Heart left ventricle (tissue), 16 donors: ENCODE measurements at regions not wholly inside any gene's neighbourhood (a gene's known extent, or its start where the extent isn't known, plus 50 kb on each side); places are given as distances from the start of the nearest gene placed in this dataset.

Source experiments
- ATAC-seq, 4 donors: fragments of 200-7000 bp; cut with Tn5 transposase; one replicate each; pipeline ENCODE4 v1.9.1; 2020 to 2022; ENCODE audit warnings: moderate library complexity in 4 of 4, mild to moderate bottlenecking in 3 of 4, moderate number of reproducible peaks in 1 of 4
- DNase-seq, 5 donors: peaks; one replicate each; pipeline ENCODE4 v3.0.0-alpha.2; 2020
- H3K27ac ChIP-seq, 12 donors: fragments of 200-600 bp; sonication (generic) in 4 of 12; one replicate each; pipeline versions ENCODE4 v1.5.0 to v1.8.0; 2016 to 2022; ENCODE audit warnings: mild to moderate bottlenecking in 2 of 12
- H3K27me3 ChIP-seq, 9 donors: fragments of 200-600 bp; sonication (generic) in 2 of 9; one replicate each; pipeline versions ENCODE4 v1.5.1 to v1.8.0; 2016 to 2022; ENCODE audit warnings: mild to moderate bottlenecking in 3 of 9
- H3K36me3 ChIP-seq, 9 donors: fragments of 200-600 bp; sonication (generic) in 2 of 9; one replicate each; pipeline versions ENCODE4 v1.5.0 to v1.8.0; 2018 to 2022; ENCODE audit warnings: mild to moderate bottlenecking in 2 of 9
- H3K4me1 ChIP-seq, 12 donors: fragments of 200-600 bp; sonication (generic) in 4 of 12; one replicate each; pipeline versions ENCODE4 v1.5.0 to v1.8.0; 2016 to 2022; ENCODE audit warnings: mild to moderate bottlenecking in 3 of 12
- H3K4me3 ChIP-seq, 12 donors: fragments of 200-600 bp; sonication (generic) in 4 of 12; one replicate each; pipeline versions ENCODE4 v1.5.0 to v1.8.0; 2017 to 2022; ENCODE audit warnings: mild to moderate bottlenecking in 9 of 12, moderate library complexity in 4 of 12
- H3K9me3 ChIP-seq, 12 donors: fragments of 200-600 bp; sonication (generic) in 4 of 12; one replicate each; pipeline versions ENCODE4 v1.5.0 to v1.8.0; 2016 to 2022; ENCODE audit warnings: mild to moderate bottlenecking in 1 of 12
- POLR2A ChIP-seq, 2 donors: fragments of 450-650 bp; IDR thresholded peaks; one replicate each; pipeline ENCODE4 v1.6.1; 2017; ENCODE audit warnings: antibody characterized with exemption in 2 of 2, mild to moderate bottlenecking in 2 of 2, moderate library complexity in 2 of 2
- WGBS, 4 donors: extraction: QIAGEN DNeasy Blood & Tissue Kit in 2 of 4; methylation state at CpG; one replicate each; pipeline versions ENCODE4 v1.1.5 to v1.1.7; 2013 to 2018; 5-methylcytosine and 5-hydroxymethylcytosine counted together
- intact Hi-C, 10 donors: fragments of 100-400 bp; cut with DNase I; formaldehyde crosslinking; loops; one replicate each; pipeline versions ENCODE4 v1.11.1 to v1.14.2; 2022
- TF ChIP-seq, protein P1 (sequence below), 12 donors: fragments of 200-600 bp; sonication (generic) in 4 of 12; IDR thresholded peaks; one replicate each; pipeline versions ENCODE4 v1.5.0 to v1.8.0; 2018 to 2022; ENCODE audit warnings: antibody characterized with exemption in 12 of 12, mild to moderate bottlenecking in 5 of 12
- donor health status: ischemic (EF 13 %, LVEDD 7.1; RV severe dilation, severe dysfunction).
- donor health status: healthy with polysubstance abuse.
- donor health status: DM: no; HTN: yes; CAD: no.
- donor health status: DM: no; HTN: no; CAD: no.
- donor health status: ischemic (EF 25% LVEDD 6.9; RV normal size, moderate dysfunction).
- donor health status: ischemic (EF 25% LVEDD 5.7; RV mildly dilated, moderate dysfunction).
- donor health status: healthy.
- donor health status: DM: yes; HTN: yes; CAD: no.
- donor health status: ischemic (EF 35%, LVEDD 5.7; RV mildly dilated, moderate dysfunction).
- donor health status: nonischemic (EF 11% LVEDD 7.7; RV severe dilation, severe dysfunction).
- donor health status: DM: yes; HTN: yes; CAD: no.
- donor health status: PGD.
- donor health status: ischemic (EF 29% LVEDD 5.4; RV normal size, mild dysfunction).
- donor health status: nonischemic (EF 23%, LVEDD 6.1; RV moderate dilation, normal function).

DNA sequence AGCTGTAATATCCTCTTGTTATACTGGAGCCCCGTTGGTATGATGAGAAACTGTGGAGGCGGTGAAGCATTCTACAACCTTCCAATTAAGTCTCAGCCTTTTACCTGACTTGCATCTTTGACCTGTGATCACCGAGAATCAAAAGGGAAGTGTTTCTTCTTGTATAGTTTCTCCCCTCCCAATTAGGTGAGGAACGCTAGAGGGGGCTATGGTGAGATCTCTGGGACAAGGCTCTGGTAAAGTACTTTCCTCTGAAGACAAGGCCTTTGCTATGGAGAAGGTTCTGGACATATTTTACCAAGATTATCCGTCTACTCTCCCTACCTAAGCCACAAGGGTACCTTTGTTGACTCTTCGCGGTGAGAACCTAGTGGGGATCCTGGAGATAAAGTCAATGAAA, 111.3 kb downstream of the CBLL2 start:
- Histone ChIP-seq H3K27ac (no peak overlapping the region), H3K4me1 (no peaks in the 10 kb centered on the region), H3K4me3 (no peak overlapping the region), H3K36me3 (no peaks in the 10 kb centered on the region), H3K27me3 (no peaks in the 10 kb centered on the region), H3K9me3 (peaks cover 0 to 5% (median 0%) of the 10 kb centered on the region in 12 donors)
- no peak for DNase-seq
- intact Hi-C loops: no loop called here
- ATAC-seq: no peak
- WGBS, 4 donors: 66 to 84% (median 81%) methylated on average over 7 of the region's 7 CpGs
- TF ChIP-seq, protein P1, sequence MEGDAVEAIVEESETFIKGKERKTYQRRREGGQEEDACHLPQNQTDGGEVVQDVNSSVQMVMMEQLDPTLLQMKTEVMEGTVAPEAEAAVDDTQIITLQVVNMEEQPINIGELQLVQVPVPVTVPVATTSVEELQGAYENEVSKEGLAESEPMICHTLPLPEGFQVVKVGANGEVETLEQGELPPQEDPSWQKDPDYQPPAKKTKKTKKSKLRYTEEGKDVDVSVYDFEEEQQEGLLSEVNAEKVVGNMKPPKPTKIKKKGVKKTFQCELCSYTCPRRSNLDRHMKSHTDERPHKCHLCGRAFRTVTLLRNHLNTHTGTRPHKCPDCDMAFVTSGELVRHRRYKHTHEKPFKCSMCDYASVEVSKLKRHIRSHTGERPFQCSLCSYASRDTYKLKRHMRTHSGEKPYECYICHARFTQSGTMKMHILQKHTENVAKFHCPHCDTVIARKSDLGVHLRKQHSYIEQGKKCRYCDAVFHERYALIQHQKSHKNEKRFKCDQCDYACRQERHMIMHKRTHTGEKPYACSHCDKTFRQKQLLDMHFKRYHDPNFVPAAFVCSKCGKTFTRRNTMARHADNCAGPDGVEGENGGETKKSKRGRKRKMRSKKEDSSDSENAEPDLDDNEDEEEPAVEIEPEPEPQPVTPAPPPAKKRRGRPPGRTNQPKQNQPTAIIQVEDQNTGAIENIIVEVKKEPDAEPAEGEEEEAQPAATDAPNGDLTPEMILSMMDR (IDR thresholded peaks at IDR 0.05): no peak
- TF ChIP-seq POLR2A (IDR thresholded peaks at IDR 0.05): no peak

DNA sequence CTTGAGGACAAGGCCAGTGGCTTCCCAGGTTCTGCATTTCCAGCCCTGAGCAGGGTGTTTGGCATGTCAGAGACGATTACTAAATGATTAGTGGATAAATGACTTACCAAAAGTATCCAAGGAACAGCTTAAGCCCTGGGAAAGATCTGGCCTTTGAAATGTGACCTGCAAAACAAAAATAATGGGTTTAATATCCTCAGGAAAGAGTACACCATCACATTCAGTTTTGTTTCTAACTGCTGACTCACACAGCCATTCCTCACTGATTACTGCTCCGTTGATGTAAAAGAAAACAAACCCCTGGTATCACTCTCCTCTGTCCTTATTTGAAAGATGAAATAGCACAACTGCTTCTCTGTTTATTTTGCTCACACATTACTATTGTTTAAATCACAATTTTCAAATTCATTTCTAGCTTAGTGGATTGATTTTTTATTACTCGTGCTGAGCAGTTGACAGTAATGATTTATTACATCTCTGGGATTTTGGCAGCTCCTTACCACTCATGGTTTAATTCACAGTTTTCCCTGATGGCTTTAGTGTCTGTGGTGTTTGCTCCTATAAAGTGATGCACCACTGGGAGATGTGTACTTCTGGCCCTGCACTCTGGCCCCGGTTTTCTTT, 117.0 kb downstream of the CBLL2 start:
- no peak for ATAC-seq
- TF ChIP-seq, protein P1 (IDR thresholded peaks at IDR 0.05): no peak
- TF ChIP-seq POLR2A (IDR thresholded peaks at IDR 0.05): no peak

DNA sequence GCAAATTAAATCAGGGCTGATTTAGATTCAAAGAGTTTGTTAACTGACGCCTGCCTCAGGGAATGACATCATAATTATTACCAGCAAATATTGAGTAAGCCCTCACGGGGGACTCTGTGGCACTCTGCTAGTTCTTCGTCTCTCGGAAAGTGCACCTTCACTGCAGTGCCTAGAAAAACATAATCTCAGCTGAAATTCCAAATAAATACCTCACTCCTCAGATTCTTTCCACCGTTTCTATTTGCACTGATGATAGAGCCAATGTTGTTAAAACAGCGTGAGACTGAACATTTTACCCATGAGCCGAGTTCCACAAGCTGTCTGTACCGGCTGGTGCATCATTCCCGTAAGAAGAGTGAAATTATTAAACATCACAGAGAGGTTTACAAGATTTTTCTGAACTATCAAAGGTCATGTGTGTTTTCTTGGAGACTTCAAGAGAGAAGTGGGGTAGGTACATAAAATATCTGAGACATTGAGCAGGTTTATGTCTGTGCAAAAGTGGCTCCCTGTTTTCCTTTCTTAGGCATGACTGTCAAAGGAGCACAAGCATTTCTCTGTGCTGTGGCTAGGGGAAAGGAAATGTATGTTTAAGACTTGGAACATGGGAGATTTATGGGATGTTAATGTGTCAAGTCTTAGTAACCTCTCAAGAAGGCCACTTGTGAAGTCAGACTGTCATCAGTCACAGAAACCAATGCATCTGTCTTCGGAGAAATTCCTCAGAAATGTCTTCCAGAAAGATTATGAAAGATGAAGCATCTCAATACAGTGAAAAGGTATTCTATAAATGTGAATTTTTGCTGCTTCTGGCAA, 119.6 kb downstream of the CBLL2 start:
- Histone ChIP-seq H3K9me3 (no peaks in the 10 kb centered on the region), H3K27ac (peak overlapping the region in 1 of 12 donors; percentile 6), H3K27me3 (no peaks in the 10 kb centered on the region), H3K4me3 (no peak overlapping the region), H3K4me1 (no peaks in the 10 kb centered on the region), H3K36me3 (no peaks in the 10 kb centered on the region)
- ATAC-seq (no peak), DNase-seq (no peak)
- TF ChIP-seq, protein P1 (IDR thresholded peaks at IDR 0.05): no peak
- no peak for TF ChIP-seq POLR2A (IDR thresholded peaks at IDR 0.05)
- WGBS, 4 donors: 68 to 84% (median 75%) methylated on average over 10 of the region's 10 CpGs
- intact Hi-C loops: no loop called here

More for the DNA sequence above, 117.0 kb downstream of the CBLL2 start:
- no peak for DNase-seq
- Histone ChIP-seq H3K27me3 (no peaks in the 10 kb centered on the region), H3K4me1 (no peaks in the 10 kb centered on the region), H3K36me3 (no peaks in the 10 kb centered on the region), H3K4me3 (no peak overlapping the region), H3K27ac (peak overlapping the region in 1 of 12 donors; percentile 11), H3K9me3 (no peaks in the 10 kb centered on the region)
- 50 to 67% (median 62%) methylated on average over 4 of the region's 4 CpGs for WGBS, 4 donors
- intact Hi-C loops: no loop called here

DNA sequence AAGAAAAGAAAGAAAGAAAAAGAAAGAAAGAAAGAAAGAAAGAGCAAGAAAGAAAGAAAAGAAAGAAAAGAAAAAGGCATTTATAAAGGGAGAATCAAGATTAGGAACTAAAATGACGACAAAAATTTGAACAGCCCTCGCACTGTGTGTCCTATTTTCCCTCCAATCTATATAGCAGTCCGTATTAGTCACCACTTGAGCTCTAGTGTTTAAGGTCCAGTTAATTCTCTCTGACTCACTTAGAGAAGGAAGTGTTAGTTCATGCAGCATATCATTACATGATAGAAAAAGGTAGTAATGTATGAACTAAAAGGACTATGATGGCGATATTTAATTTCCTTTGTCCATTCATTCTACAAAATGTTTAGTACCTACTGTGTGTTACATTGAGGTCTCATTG, 122.7 kb downstream of the CBLL2 start:
- no peak for TF ChIP-seq POLR2A (IDR thresholded peaks at IDR 0.05)
- TF ChIP-seq, protein P1 (IDR thresholded peaks at IDR 0.05): no peak
- no peak for ATAC-seq
- intact Hi-C loops: no loop called here
- no peaks in the 10 kb centered on the region for H3K27me3 ChIP-seq
- H3K36me3 ChIP-seq: no peaks in the 10 kb centered on the region
- no peak overlapping the region for H3K27ac ChIP-seq
- H3K9me3 ChIP-seq: no peaks in the 10 kb centered on the region
- WGBS, 4 donors: 78 to 95% (median 84%) methylated on average over 4 of the region's 4 CpGs
- H3K4me1 ChIP-seq: no peaks in the 10 kb centered on the region
- H3K4me3 ChIP-seq: no peak overlapping the region
- DNase-seq: no peak
